ENCODE measurements at regions not wholly inside any gene's neighbourhood (a gene's known extent, or its start where the extent isn't known, plus 50 kb on each side); places are given as distances from the start of the nearest gene placed in this dataset.
"Not testable (repeated sequence)": the region's sequence is repeated elsewhere in the genome, so short reads cannot be mapped to it uniquely, and the experiment has no call there.

- H3K27me3 ChIP-seq (ENCODE audit: control insufficient read depth in 2 of 2, insufficient read depth in 2 of 2, low read length in 2 of 2): no peaks in the 10 kb centered on the region
- H2AFZ ChIP-seq (ENCODE audit: low read depth, low read length): no peak overlapping the region
- dilution Hi-C loops (cut with MboI; ENCODE audit: extremely low pct_ligation_motif_present, low sequenced_read_pairs): no loop called here
- no peaks in the 10 kb centered on the region for H3K4me1 ChIP-seq (ENCODE audit: control insufficient read depth, extremely low read depth, insufficient read depth, low read length)
- FAIRE-seq: no peak
- no peak for DNase-seq (ENCODE audit: low read depth, low spot score)
- no peaks in the 10 kb centered on the region for H3K9me1 ChIP-seq (replicated peaks; ENCODE audit: control insufficient read depth, extremely low read depth, insufficient read depth, low read length)
- BruUV-seq (replicated peaks): no TSS peak
- no peak overlapping the region for H3K27ac ChIP-seq (ENCODE audit: insufficient read depth, low read depth, low read length)
- POLR2A ChIA-PET: no interaction called here
- H3K9me3 ChIP-seq (replicated peaks; ENCODE audit: control insufficient read depth, insufficient read depth, low read length): peaks cover 2% of the 10 kb centered on the region
- no peaks in the 10 kb centered on the region for H4K20me1 ChIP-seq (replicated peaks; ENCODE audit: control insufficient read depth, extremely low read depth, insufficient read depth, low read length)
- no peaks in the 10 kb centered on the region for H3K36me3 ChIP-seq (ENCODE audit: control insufficient read depth in 2 of 2, extremely low read depth in 1 of 2, insufficient read depth in 2 of 2, low read length in 2 of 2)
- TF ChIP-seq CTCF (IDR thresholded peaks at IDR 0.05; ENCODE audit: extremely low read depth in 1 of 2, insufficient read depth in 1 of 2, low read depth in 1 of 2, low read length in 2 of 2): no peak
- no peak for TF ChIP-seq FOS (IDR thresholded peaks at IDR 0.05; ENCODE audit: borderline replicate concordance, insufficient read depth, low read length)
- TF ChIP-seq JUN (IDR thresholded peaks at IDR 0.05; ENCODE audit: borderline replicate concordance, insufficient read depth, insufficient read length, low read depth): no peak
- intact Hi-C loops (cut with micrococcal nuclease): no loop called here
- no peak overlapping the region for H3K9ac ChIP-seq (replicated peaks; ENCODE audit: extremely low read depth, insufficient read depth, low read length)
- no peak overlapping the region for H3K4me3 ChIP-seq (replicated peaks in 1 of 3; ENCODE audit: insufficient read depth in 1 of 3, low read depth in 1 of 3, low read length in 3 of 3)
- CTCF ChIA-PET: no interaction called here
- no peaks in the 10 kb centered on the region for H3K79me2 ChIP-seq (ENCODE audit: control insufficient read depth, insufficient read depth, low read length)
- no peak overlapping the region for H3K4me2 ChIP-seq (ENCODE audit: insufficient read depth, low read length)
These were observed 796.4 kb downstream of the AACS start for GRCh38 chr12:125861299-125862281.

- H3K27ac ChIP-seq (ENCODE audit: insufficient read depth, low read depth, low read length); H3K79me2 ChIP-seq (ENCODE audit: control insufficient read depth, insufficient read depth, low read length); H4K20me1 ChIP-seq (replicated peaks; ENCODE audit: control insufficient read depth, extremely low read depth, insufficient read depth, low read length); H3K36me3 ChIP-seq (ENCODE audit: control insufficient read depth in 2 of 2, extremely low read depth in 1 of 2, insufficient read depth in 2 of 2, low read length in 2 of 2); CTCF ChIA-PET; intact Hi-C loops (cut with micrococcal nuclease); H3K4me2 ChIP-seq (ENCODE audit: insufficient read depth, low read length); DNase-seq (ENCODE audit: low read depth, low spot score); H2AFZ ChIP-seq (ENCODE audit: low read depth, low read length); H3K27me3 ChIP-seq (ENCODE audit: control insufficient read depth in 2 of 2, insufficient read depth in 2 of 2, low read length in 2 of 2); H3K9me1 ChIP-seq (replicated peaks; ENCODE audit: control insufficient read depth, extremely low read depth, insufficient read depth, low read length); H3K4me3 ChIP-seq (replicated peaks in 1 of 3; ENCODE audit: insufficient read depth in 1 of 3, low read depth in 1 of 3, low read length in 3 of 3); H3K4me1 ChIP-seq (ENCODE audit: control insufficient read depth, extremely low read depth, insufficient read depth, low read length); H3K9me3 ChIP-seq (replicated peaks; ENCODE audit: control insufficient read depth, insufficient read depth, low read length); FAIRE-seq; POLR2A ChIA-PET; H3K9ac ChIP-seq (replicated peaks; ENCODE audit: extremely low read depth, insufficient read depth, low read length); dilution Hi-C loops (cut with MboI; ENCODE audit: extremely low pct_ligation_motif_present, low sequenced_read_pairs); BruUV-seq (replicated peaks): not testable (repeated sequence)
These were observed 800.0 kb downstream of the AACS start for GRCh38 chr12:125865236-125865635.

Measured in endothelial cell of umbilical vein (primary cell).